Activated CD8-positive, alpha-beta T cell treated with anti-CD3 and anti-CD28 coated beads, Interleukin-2, amount 10 ng/mL, durations not matched to agents 7 days and 5 days (primary cell): ENCODE measurements at regions not wholly inside any gene's neighbourhood (a gene's known extent, or its start where the extent isn't known, plus 50 kb on each side); places are given as distances from the start of the nearest gene placed in this dataset.
"Not testable (repeated sequence)": the region's sequence is repeated elsewhere in the genome, so short reads cannot be mapped to it uniquely, and the experiment has no call there.

Experiments
- ATAC-seq: fragments of 150-1000 bp; cut with Tn5 transposase; one replicate; pipeline ENCODE4 v1.10.0; 2021; ENCODE audit warnings: moderate library complexity
- CTCF ChIA-PET: fragments of 350-600 bp; sonication (Branson Sonifier 250); formaldehyde crosslinking; loops from one replicate; lab custom pipeline; 2021; ENCODE audit warnings: antibody characterized with exemption; lab: Charles Lee
- POLR2A ChIA-PET: fragments of 350-600 bp; sonication (Branson Sonifier 250); formaldehyde crosslinking; loops from one replicate; lab custom pipeline; 2021; ENCODE audit warnings: antibody characterized with exemption; lab: Charles Lee
- DNase-seq: peaks from one replicate; pipeline ENCODE4 v3.0.0-alpha.2; 2020
- H3K27ac Mint-ChIP-seq: one replicate; pipeline ENCODE4 v1.8.0; 2021; ENCODE audit warnings: mild to moderate bottlenecking, mixed read lengths
- H3K27me3 Mint-ChIP-seq: one replicate; pipeline ENCODE4 v1.8.0; 2021; ENCODE audit warnings: low read depth, mixed read lengths
- H3K36me3 Mint-ChIP-seq: one replicate; pipeline ENCODE4 v1.8.0; 2021; ENCODE audit warnings: low read depth, mixed read lengths
- H3K4me1 Mint-ChIP-seq: one replicate; pipeline ENCODE4 v1.8.0; 2021; ENCODE audit warnings: low read depth, mixed read lengths
- H3K4me3 Mint-ChIP-seq: one replicate; pipeline ENCODE4 v1.8.0; 2021; ENCODE audit warnings: mild to moderate bottlenecking, mixed read lengths
- H3K9me3 Mint-ChIP-seq: one replicate; pipeline ENCODE4 v1.8.0; 2022; ENCODE audit warnings: mixed read lengths; ENCODE audit not compliant: insufficient read depth

GRCh38 chr3:87702600-87702999 is 356.2 kb downstream of the CGGBP1 start:
- H3K36me3 Mint-ChIP-seq = no peaks in the 10 kb centered on the region
- CTCF ChIA-PET = no interaction called here
- no peak overlapping the region for H3K4me3 Mint-ChIP-seq
- DNase-seq (no peak), ATAC-seq (no peak)
- POLR2A ChIA-PET = interaction anchor here (0.6 kb wide), 1 partner anchor 135 kb away, joined by 3 read pairs; no protein-coding TSS in a partner anchor
- no peaks in the 10 kb centered on the region for H3K27me3 Mint-ChIP-seq
- H3K27ac Mint-ChIP-seq = no peak overlapping the region
- H3K9me3 Mint-ChIP-seq = no peaks in the 10 kb centered on the region
- no peaks in the 10 kb centered on the region for H3K4me1 Mint-ChIP-seq

GRCh38 chr3:87696124-87697013 is 362.4 kb downstream of the CGGBP1 start:
- DNase-seq (no peak), ATAC-seq (no peak)
- POLR2A ChIA-PET = no interaction called here
- no peaks in the 10 kb centered on the region for H3K36me3 Mint-ChIP-seq
- H3K4me3 Mint-ChIP-seq = no peak overlapping the region
- no peaks in the 10 kb centered on the region for H3K27me3 Mint-ChIP-seq
- CTCF ChIA-PET = interaction anchor here (0.6 kb wide), 1 partner anchor 127 kb away, joined by 3 read pairs; no protein-coding TSS in a partner anchor
- no peak overlapping the region for H3K27ac Mint-ChIP-seq
- no peaks in the 10 kb centered on the region for H3K4me1 Mint-ChIP-seq
- no peaks in the 10 kb centered on the region for H3K9me3 Mint-ChIP-seq

- no peak for ATAC-seq
- no peaks in the 10 kb centered on the region for H3K9me3 Mint-ChIP-seq
- H3K4me1 Mint-ChIP-seq = no peaks in the 10 kb centered on the region
- ChIA-PET CTCF (no interaction called here), POLR2A (no interaction called here)
- DNase-seq = no peak
- H3K4me3 Mint-ChIP-seq = no peak overlapping the region
- H3K36me3 Mint-ChIP-seq = no peaks in the 10 kb centered on the region
- no peak overlapping the region for H3K27ac Mint-ChIP-seq
- H3K27me3 Mint-ChIP-seq = no peaks in the 10 kb centered on the region
Measured at GRCh38 chr3:87694678-87695077, 364.1 kb downstream of the CGGBP1 start.

DNA sequence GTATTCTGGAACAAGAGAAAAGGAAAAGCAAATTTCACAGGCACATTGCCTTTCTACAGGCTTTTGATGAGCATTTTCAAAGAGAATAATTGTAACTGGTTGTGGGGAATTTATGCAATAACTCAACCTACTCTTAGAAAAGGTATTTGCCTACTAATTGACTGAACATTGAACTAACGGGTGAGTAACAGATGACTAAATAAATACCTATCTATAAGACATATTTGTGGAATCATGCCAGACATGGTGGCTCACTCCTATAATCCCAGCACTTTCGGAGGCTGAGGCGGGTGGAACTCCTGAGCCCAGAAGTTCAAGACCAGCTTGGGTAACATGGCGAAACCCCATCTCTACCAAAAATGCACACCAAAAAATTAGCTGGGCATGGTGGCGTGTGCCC is 367.7 kb downstream of the CGGBP1 start:
- DNase-seq (no peak), ATAC-seq (no peak)
- Mint-ChIP-seq H3K27ac (no peak overlapping the region), H3K27me3 (no peaks in the 10 kb centered on the region), H3K4me3 (no peak overlapping the region), H3K4me1 (no peaks in the 10 kb centered on the region), H3K36me3 (no peaks in the 10 kb centered on the region), H3K9me3 (no peaks in the 10 kb centered on the region)
- POLR2A ChIA-PET = no interaction called here
- CTCF ChIA-PET = no interaction called here

DNA sequence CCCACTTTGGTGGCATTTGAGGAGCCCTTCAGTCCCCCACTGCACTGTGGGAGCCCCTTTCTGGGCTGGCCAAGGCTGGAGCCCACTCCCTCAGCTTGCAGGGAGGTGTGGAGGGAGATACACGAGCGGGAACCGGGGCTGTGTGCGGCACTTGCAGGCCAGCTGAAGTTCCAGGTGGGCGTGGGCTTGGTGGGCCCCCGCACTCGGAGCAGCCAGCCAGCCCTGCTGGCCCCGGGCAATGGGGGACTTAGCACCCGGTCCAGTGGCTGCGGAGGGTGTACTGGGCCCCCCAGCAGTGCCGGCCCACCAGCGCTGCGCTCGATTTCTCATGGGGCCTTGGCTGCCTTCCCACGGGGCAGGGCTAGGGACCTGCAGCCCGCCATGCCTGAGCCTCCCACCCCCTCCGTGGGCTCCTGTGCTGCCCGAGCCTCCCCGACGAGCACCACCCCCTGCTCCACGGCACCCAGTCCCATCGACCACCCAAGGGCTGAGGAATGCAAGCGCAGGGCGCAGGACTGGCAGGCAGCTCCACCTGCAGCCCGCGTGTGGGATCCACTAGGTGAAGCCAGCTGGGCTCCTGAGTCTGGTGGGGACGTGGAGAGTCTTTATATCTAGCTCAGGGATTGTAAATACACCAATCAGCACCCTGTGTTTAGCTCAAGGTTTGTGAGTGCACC is 379.7 kb downstream of the CGGBP1 start:
- H3K9me3 Mint-ChIP-seq, H3K27ac Mint-ChIP-seq, H3K27me3 Mint-ChIP-seq, H3K36me3 Mint-ChIP-seq, H3K4me1 Mint-ChIP-seq, CTCF ChIA-PET, H3K4me3 Mint-ChIP-seq, ATAC-seq, POLR2A ChIA-PET, DNase-seq: not testable (repeated sequence)

DNA sequence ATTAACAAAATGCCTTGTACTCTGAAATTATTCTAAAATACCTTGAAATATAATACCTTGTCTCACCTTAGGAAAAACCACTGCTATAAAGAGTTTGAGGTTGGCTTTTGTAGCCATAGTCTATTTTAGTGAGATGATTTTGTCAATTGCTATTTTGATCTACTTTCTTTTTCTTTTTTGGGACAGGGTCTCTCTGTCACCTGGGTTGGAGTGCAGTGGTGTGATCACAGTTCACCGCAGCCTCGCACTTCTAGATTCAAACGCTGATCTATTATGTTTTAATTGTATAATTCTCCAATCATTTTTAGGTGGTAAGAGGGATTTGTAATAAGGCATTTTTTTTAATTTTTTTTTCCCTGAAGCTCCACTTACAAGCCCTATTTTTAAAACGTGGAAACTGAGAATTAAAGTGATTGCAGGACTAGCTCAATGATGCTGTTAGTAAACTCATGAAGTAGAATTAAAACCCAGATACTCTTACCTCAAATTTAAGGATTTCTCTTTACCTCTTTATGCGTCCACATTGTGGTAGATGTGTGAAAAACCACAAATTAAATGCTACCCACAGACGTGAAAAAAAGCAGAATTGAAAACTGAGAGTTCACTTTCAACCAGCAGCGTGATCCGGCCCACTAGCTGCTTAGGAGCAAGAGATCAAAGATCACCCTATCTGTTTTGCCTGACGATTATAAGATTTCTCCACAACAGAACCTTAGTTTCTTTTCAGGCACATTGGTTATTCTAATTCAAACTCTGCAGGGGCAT is 384.2 kb downstream of the CGGBP1 start:
- peak; percentile 27 for ATAC-seq
- peaks cover 6% of the 10 kb centered on the region for H3K27me3 Mint-ChIP-seq

DNA sequence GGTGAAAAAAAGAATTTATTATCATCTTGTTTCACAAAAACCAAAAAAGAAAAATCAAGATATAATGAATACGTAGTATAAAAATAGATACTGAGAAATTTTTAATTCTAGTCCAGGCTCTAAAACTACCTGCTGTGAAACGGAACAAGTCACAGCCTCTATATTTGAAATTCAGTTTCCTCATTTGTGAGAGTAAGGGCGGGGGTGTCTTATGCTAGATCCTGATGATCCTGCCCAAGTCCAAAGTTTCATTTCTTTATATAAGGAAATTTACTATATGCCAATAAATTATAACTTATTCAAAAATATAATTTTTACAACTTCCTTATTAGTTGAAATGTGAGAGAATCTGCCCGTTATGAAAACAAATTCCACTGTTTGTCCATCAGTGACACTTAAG is 385.7 kb downstream of the CGGBP1 start:
- no peaks in the 10 kb centered on the region for H3K4me1 Mint-ChIP-seq
- POLR2A ChIA-PET = no interaction called here
- H3K9me3 Mint-ChIP-seq = no peaks in the 10 kb centered on the region

More for the DNA sequence above, 384.2 kb downstream of the CGGBP1 start:
- DNase-seq = no peak
- POLR2A ChIA-PET = no interaction called here
- Mint-ChIP-seq H3K4me1 (no peaks in the 10 kb centered on the region), H3K27ac (no peak overlapping the region), H3K4me3 (no peak overlapping the region), H3K9me3 (no peaks in the 10 kb centered on the region), H3K36me3 (no peaks in the 10 kb centered on the region)
- CTCF ChIA-PET = no interaction called here

GRCh38 chr3:87654184-87654583 is 377.8 kb upstream of the POU1F1 start:
- H3K36me3 Mint-ChIP-seq = no peaks in the 10 kb centered on the region
- no peak overlapping the region for H3K27ac Mint-ChIP-seq
- ATAC-seq = no peak
- no peaks in the 10 kb centered on the region for H3K27me3 Mint-ChIP-seq
- DNase-seq = no peak
- H3K4me1 Mint-ChIP-seq = no peaks in the 10 kb centered on the region
- no peak overlapping the region for H3K4me3 Mint-ChIP-seq
- H3K9me3 Mint-ChIP-seq = no peaks in the 10 kb centered on the region
- CTCF ChIA-PET = no interaction called here
- POLR2A ChIA-PET = no interaction called here

More for the DNA sequence above, 385.7 kb downstream of the CGGBP1 start:
- ATAC-seq = no peak
- DNase-seq = no peak
- Mint-ChIP-seq H3K27ac (no peak overlapping the region), H3K4me3 (no peak overlapping the region), H3K27me3 (peaks cover 6% of the 10 kb centered on the region), H3K36me3 (no peaks in the 10 kb centered on the region)
- CTCF ChIA-PET = no interaction called here

GRCh38 chr3:87653138-87653537 is 376.8 kb upstream of the POU1F1 start:
- DNase-seq, H3K9me3 Mint-ChIP-seq, POLR2A ChIA-PET, H3K4me3 Mint-ChIP-seq, H3K4me1 Mint-ChIP-seq, ATAC-seq, CTCF ChIA-PET, H3K27ac Mint-ChIP-seq, H3K27me3 Mint-ChIP-seq, H3K36me3 Mint-ChIP-seq: not testable (repeated sequence)

- Mint-ChIP-seq H3K27me3 (no peaks in the 10 kb centered on the region), H3K4me1 (no peaks in the 10 kb centered on the region), H3K36me3 (no peaks in the 10 kb centered on the region), H3K9me3 (peaks cover 1% of the 10 kb centered on the region), H3K27ac (no peak overlapping the region), H3K4me3 (no peak overlapping the region)
- ATAC-seq (no peak), DNase-seq (no peak)
- ChIA-PET CTCF (no interaction called here), POLR2A (no interaction called here)
Measured at GRCh38 chr3:87634426-87634825, 358.0 kb upstream of the POU1F1 start.

DNA sequence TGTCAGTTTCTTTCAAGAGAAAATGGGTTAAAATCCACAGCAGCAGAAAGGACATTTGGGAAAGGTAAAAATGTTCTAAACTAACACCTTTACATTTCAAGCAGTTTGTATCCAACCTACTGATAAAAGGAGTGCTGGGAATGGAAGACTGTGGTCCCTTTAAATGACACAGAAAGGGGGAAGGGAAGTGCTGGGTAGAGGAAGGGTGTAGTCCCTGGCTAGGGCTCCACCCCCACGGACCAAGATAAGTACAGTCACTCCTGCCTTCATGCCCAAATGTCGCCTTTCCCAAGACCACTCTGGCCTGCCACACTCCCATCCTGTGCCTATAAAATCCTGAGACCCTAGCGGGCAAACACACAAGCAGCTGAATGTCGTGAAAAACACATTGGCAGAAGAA is 350.9 kb upstream of the POU1F1 start:
- Mint-ChIP-seq H3K36me3 (no peaks in the 10 kb centered on the region), H3K27me3 (no peaks in the 10 kb centered on the region), H3K27ac (no peak overlapping the region), H3K4me1 (no peaks in the 10 kb centered on the region), H3K9me3 (peaks cover 3% of the 10 kb centered on the region), H3K4me3 (no peak overlapping the region)
- ATAC-seq = no peak
- no peak for DNase-seq
- POLR2A ChIA-PET = no interaction called here
- CTCF ChIA-PET = no interaction called here

- ChIA-PET CTCF (no interaction called here), POLR2A (no interaction called here)
- DNase-seq (no peak), ATAC-seq (no peak)
- no peaks in the 10 kb centered on the region for H3K27me3 Mint-ChIP-seq
- H3K36me3 Mint-ChIP-seq = no peaks in the 10 kb centered on the region
- H3K4me1 Mint-ChIP-seq = no peaks in the 10 kb centered on the region
- no peak overlapping the region for H3K4me3 Mint-ChIP-seq
- no peak overlapping the region for H3K27ac Mint-ChIP-seq
- peaks cover 3% of the 10 kb centered on the region for H3K9me3 Mint-ChIP-seq
Measured at GRCh38 chr3:87626546-87626945, 350.2 kb upstream of the POU1F1 start.
